ENCODE measurements at regions not wholly inside any gene's neighbourhood (a gene's known extent, or its start where the extent isn't known, plus 50 kb on each side); places are given as distances from the start of the nearest gene placed in this dataset.
"Not testable (repeated sequence)": the region's sequence is repeated elsewhere in the genome, so short reads cannot be mapped to it uniquely, and the experiment has no call there.

GRCh38 chr4:174005422-174005821 is 278.0 kb downstream of the FBXO8 start:
- DNase-seq = no peak

- DNase-seq = no peak
Measured at GRCh38 chr4:173998471-173999144, 284.9 kb downstream of the FBXO8 start.

- DNase-seq = not testable (repeated sequence)
Measured at GRCh38 chr4:173995779-173996178, 287.7 kb downstream of the FBXO8 start.

GRCh38 chr4:173991814-173992213 is 291.7 kb downstream of the FBXO8 start:
- DNase-seq = no peak

GRCh38 chr4:173991316-173991715 is 292.2 kb downstream of the FBXO8 start:
- no peak for DNase-seq

GRCh38 chr4:173990869-173991210 is 292.6 kb downstream of the FBXO8 start:
- DNase-seq = no peak

GRCh38 chr4:173990126-173990868 is 293.2 kb downstream of the FBXO8 start:
- DNase-seq = peak; percentile 24

GRCh38 chr4:173963523-173963922 is 319.9 kb downstream of the FBXO8 start:
- DNase-seq = not testable (repeated sequence)

- DNase-seq = no peak
Measured at GRCh38 chr4:173960398-173960797, 323.1 kb downstream of the FBXO8 start.

- DNase-seq = no peak
Measured at GRCh38 chr4:173958445-173958844, 325.0 kb downstream of the FBXO8 start.

- no peak for DNase-seq
Measured at GRCh38 chr4:173943547-173943946, 339.9 kb downstream of the FBXO8 start.

- no peak for DNase-seq
Measured at GRCh38 chr4:173940146-173940545, 343.3 kb downstream of the FBXO8 start.

GRCh38 chr4:173937631-173938270 is 345.7 kb downstream of the FBXO8 start:
- DNase-seq = no peak

GRCh38 chr4:173936861-173937260 is 346.6 kb downstream of the FBXO8 start:
- no peak for DNase-seq

- no peak for DNase-seq
Measured at GRCh38 chr4:173935622-173936405, 347.7 kb downstream of the FBXO8 start.

GRCh38 chr4:173934933-173935620 is 348.4 kb downstream of the FBXO8 start:
- no peak for DNase-seq

- DNase-seq = no peak
Measured at GRCh38 chr4:173934201-173934600, 349.3 kb downstream of the FBXO8 start.

- DNase-seq = no peak
Measured at GRCh38 chr4:173932701-173933100, 350.8 kb downstream of the FBXO8 start.

GRCh38 chr4:173930329-173930967 is 353.0 kb downstream of the FBXO8 start:
- no peak for DNase-seq

- DNase-seq = no peak
Measured at GRCh38 chr4:173929921-173930320, 353.5 kb downstream of the FBXO8 start.

GRCh38 chr4:173924561-173924960 is 358.9 kb downstream of the FBXO8 start:
- DNase-seq = no peak

GRCh38 chr4:173919861-173920260 is 363.6 kb downstream of the FBXO8 start:
- DNase-seq = no peak
